Osteoblast (primary cell): ENCODE measurements at regions not wholly inside any gene's neighbourhood (a gene's known extent, or its start where the extent isn't known, plus 50 kb on each side); places are given as distances from the start of the nearest gene placed in this dataset.

Source experiments
- DNase-seq: peaks from one replicate; pipeline ENCODE4 v3.0.0; 2011; ENCODE audit warnings: low spot score, mixed read lengths; ENCODE audit not compliant: insufficient read length; ENCODE audit errors: missing footprints
- H2AFZ ChIP-seq: 2 replicates; pipeline ENCODE4 v1.6.0; 2011; ENCODE audit warnings: mild to moderate bottlenecking, low read length
- H3K27ac ChIP-seq: 2 replicates; pipeline ENCODE4 v1.5.1; 2011; ENCODE audit warnings: mild to moderate bottlenecking, low read depth, low read length, moderate library complexity
- H3K27me3 ChIP-seq: 2 replicates; pipeline ENCODE4 v1.6.0; 2012; ENCODE audit warnings: mild to moderate bottlenecking, control low read depth, inconsistent platforms, low read length, moderate library complexity; ENCODE audit not compliant: insufficient read depth
- H3K36me3 ChIP-seq: 2 replicates; pipeline ENCODE4 v1.5.1; 2011; ENCODE audit warnings: mild to moderate bottlenecking, low read length, control low read depth, moderate library complexity; ENCODE audit not compliant: insufficient read depth
- H3K4me1 ChIP-seq: 2 replicates; pipeline ENCODE4 v1.5.1; 2011; ENCODE audit warnings: mild to moderate bottlenecking, low read length, control low read depth, moderate library complexity; ENCODE audit not compliant: insufficient read depth
- H3K4me2 ChIP-seq: 2 replicates; pipeline ENCODE4 v1.6.0; 2011; ENCODE audit warnings: mild to moderate bottlenecking, low read length; ENCODE audit not compliant: insufficient read depth
- H3K4me3 ChIP-seq: fragments of 200-600 bp; sonication (generic); 3 replicates; pipeline ENCODE4 v1.5.1; 2012; ENCODE audit warnings: mild to moderate bottlenecking, low read length, inconsistent platforms; ENCODE audit not compliant: insufficient read depth
- H3K79me2 ChIP-seq: 2 replicates; pipeline ENCODE4 v1.6.0; 2012; ENCODE audit warnings: mild to moderate bottlenecking, low read length, control low read depth, inconsistent platforms; ENCODE audit not compliant: insufficient read depth
- H3K9me3 ChIP-seq: 2 replicates; pipeline ENCODE4 v1.5.1; 2011; ENCODE audit warnings: low read depth, low read length, control low read depth
- H4K20me1 ChIP-seq: 2 replicates; pipeline ENCODE4 v1.6.0; 2012; ENCODE audit warnings: mild to moderate bottlenecking, low read length, control low read depth; ENCODE audit not compliant: insufficient read depth
- CTCF ChIP-seq: IDR thresholded peaks from 2 replicates; pipeline ENCODE4 v1.5.1; 2011; ENCODE audit warnings: mild to moderate bottlenecking, low read depth, low read length, moderate library complexity; ENCODE audit errors: extremely low read depth

- Histone ChIP-seq H3K4me1 (no peaks in the 10 kb centered on the region), H3K27ac (no peak overlapping the region), H3K4me2 (no peak overlapping the region), H4K20me1 (no peaks in the 10 kb centered on the region), H3K27me3 (no peaks in the 10 kb centered on the region), H3K4me3 (no peak overlapping the region), H3K79me2 (no peaks in the 10 kb centered on the region), H2AFZ (no peak overlapping the region), H3K36me3 (no peaks in the 10 kb centered on the region), H3K9me3 (no peaks in the 10 kb centered on the region)
- TF ChIP-seq CTCF = no peak
- no peak for DNase-seq
Observed at GRCh38 chr9:73844135-73844534, 653.0 kb upstream of the RORB start.

DNA sequence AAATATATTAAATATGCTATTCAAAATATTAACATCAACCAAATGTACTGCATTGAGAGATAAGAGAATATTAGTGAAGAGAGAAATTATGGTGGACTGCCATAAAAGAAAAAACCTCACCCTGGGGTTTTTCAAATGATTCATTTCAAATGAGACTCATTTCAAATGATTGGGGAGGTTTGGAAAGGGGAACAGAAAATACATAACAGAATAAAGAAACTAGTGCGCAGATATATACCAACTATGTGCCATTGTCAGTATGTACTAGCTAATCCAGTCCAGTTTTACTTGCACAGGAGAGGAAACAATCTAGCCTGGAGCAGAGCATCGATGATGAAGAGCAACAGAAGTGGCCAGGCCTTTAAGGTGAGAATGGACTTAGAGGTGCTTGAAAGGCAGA, 651.6 kb upstream of the RORB start:
- H2AFZ ChIP-seq = no peak overlapping the region

GRCh38 chr9:73845954-73846690, 651.0 kb upstream of the RORB start:
- Histone ChIP-seq H3K27ac (no peak overlapping the region), H4K20me1 (no peaks in the 10 kb centered on the region), H3K79me2 (no peaks in the 10 kb centered on the region), H3K9me3 (no peaks in the 10 kb centered on the region), H3K4me1 (no peaks in the 10 kb centered on the region), H3K4me2 (no peak overlapping the region), H3K4me3 (no peak overlapping the region), H3K27me3 (no peaks in the 10 kb centered on the region), H2AFZ (no peak overlapping the region), H3K36me3 (no peaks in the 10 kb centered on the region)
- no peak for DNase-seq
- no peak for TF ChIP-seq CTCF

More for the DNA sequence above, 651.6 kb upstream of the RORB start:
- H3K27ac ChIP-seq = no peak overlapping the region
- TF ChIP-seq CTCF = no peak
- H3K9me3 ChIP-seq = no peaks in the 10 kb centered on the region
- DNase-seq = no peak
- H3K4me3 ChIP-seq = no peak overlapping the region
- no peaks in the 10 kb centered on the region for H3K4me1 ChIP-seq
- no peak overlapping the region for H3K4me2 ChIP-seq
- H3K79me2 ChIP-seq = no peaks in the 10 kb centered on the region
- H4K20me1 ChIP-seq = no peaks in the 10 kb centered on the region
- H3K36me3 ChIP-seq = no peaks in the 10 kb centered on the region
- H3K27me3 ChIP-seq = no peaks in the 10 kb centered on the region

- no peaks in the 10 kb centered on the region for H3K9me3 ChIP-seq
- no peaks in the 10 kb centered on the region for H3K27me3 ChIP-seq
- H3K4me1 ChIP-seq = no peaks in the 10 kb centered on the region
- H4K20me1 ChIP-seq = no peaks in the 10 kb centered on the region
- no peak overlapping the region for H3K27ac ChIP-seq
- H3K4me3 ChIP-seq = no peak overlapping the region
- H3K36me3 ChIP-seq = no peaks in the 10 kb centered on the region
- no peak for TF ChIP-seq CTCF
- DNase-seq = no peak
- H3K79me2 ChIP-seq = no peaks in the 10 kb centered on the region
- H2AFZ ChIP-seq = no peak overlapping the region
- no peak overlapping the region for H3K4me2 ChIP-seq
Observed at GRCh38 chr9:73847536-73847935, 649.6 kb upstream of the RORB start.
